GM21528 (cell line): ENCODE measurements at regions not wholly inside any gene's neighbourhood (a gene's known extent, or its start where the extent isn't known, plus 50 kb on each side); places are given as distances from the start of the nearest gene placed in this dataset.
"Not testable (repeated sequence)": the region's sequence is repeated elsewhere in the genome, so short reads cannot be mapped to it uniquely, and the experiment has no call there.

Experiments
- ATAC-seq: cut with Tn5 transposase; IDR thresholded peaks from one replicate; pipeline ENCODE4 v1.9.1; 2021; ENCODE audit warnings: mild to moderate bottlenecking, moderate library complexity; ENCODE audit not compliant: unreplicated experiment, low FRiP score

- ATAC-seq, result not testable (repeated sequence)
These were observed 62.8 kb downstream of the RPS24 start for GRCh38 chr10:78096486-78096885.

- not testable (repeated sequence) for ATAC-seq
These were observed 68.9 kb downstream of the RPS24 start for GRCh38 chr10:78102593-78102992.

DNA sequence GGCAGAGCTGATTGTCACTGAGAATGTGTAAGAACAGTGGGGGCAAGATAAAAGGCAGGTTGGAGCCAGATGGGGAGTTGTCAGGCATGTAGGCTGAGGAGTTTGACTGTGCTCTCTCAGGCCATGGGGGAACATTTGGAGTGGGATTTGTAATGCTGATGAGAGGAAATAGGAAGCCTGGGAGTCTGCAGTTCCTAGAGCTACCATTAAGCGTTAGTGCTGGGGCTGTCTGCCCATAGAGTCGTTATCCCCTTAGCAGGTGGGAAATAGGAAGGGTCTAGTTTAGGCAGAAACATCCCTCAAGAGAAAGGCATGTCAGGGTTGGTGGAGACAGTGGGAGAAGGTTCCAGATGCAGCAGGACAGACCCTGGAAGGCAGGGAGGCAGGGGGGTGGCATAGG lies 75.5 kb downstream of the RPS24 start:
- ATAC-seq, result no peak

- ATAC-seq, result no peak
These were observed 81.6 kb downstream of the RPS24 start for GRCh38 chr10:78115135-78115853.

- ATAC-seq, result no peak
These were observed 82.7 kb downstream of the RPS24 start for GRCh38 chr10:78116361-78116760.

DNA sequence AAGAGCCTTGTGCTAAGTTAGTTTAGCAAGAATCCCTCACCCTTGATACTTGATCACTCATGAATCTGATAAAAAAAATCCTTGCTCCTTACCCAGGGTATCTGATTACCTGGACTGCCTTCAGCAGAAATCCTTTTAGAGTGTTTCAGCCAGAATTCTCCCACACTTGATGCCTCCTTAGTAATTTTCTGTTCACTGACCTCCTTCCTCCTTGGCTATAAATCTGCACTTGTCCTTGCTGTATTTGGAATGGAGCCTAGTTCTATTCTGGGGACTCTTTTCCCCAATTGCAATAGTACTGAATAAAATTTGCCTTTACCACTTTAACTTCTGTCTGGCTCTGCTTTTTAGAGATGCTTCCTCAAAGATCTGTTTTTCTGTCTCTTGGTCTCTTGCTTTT lies 84.9 kb downstream of the RPS24 start:
- ATAC-seq, result no peak

- ATAC-seq, result no peak
These were observed 88.1 kb downstream of the RPS24 start for GRCh38 chr10:78121801-78122200.

DNA sequence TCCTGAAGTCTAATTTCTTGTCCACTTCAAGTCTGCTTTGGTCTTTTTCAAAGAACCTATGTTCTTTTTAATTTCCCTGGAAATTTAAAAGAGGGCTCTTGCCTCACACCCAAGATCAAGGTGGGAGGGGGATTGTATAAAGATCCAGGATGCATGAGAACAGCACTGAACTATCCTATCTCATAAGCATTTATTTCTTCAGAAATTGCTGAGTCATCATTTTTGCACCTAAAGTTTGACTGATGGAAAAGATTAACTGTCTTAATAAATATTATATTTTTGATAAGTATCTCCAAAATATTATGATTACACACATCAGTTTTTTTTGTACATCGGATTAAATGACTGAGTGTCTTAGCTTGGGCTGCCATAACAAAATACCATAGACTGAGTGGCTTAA lies 90.5 kb downstream of the RPS24 start:
- ATAC-seq, result no peak

- ATAC-seq, result no peak
These were observed 95.5 kb downstream of the RPS24 start for GRCh38 chr10:78129211-78129610.

DNA sequence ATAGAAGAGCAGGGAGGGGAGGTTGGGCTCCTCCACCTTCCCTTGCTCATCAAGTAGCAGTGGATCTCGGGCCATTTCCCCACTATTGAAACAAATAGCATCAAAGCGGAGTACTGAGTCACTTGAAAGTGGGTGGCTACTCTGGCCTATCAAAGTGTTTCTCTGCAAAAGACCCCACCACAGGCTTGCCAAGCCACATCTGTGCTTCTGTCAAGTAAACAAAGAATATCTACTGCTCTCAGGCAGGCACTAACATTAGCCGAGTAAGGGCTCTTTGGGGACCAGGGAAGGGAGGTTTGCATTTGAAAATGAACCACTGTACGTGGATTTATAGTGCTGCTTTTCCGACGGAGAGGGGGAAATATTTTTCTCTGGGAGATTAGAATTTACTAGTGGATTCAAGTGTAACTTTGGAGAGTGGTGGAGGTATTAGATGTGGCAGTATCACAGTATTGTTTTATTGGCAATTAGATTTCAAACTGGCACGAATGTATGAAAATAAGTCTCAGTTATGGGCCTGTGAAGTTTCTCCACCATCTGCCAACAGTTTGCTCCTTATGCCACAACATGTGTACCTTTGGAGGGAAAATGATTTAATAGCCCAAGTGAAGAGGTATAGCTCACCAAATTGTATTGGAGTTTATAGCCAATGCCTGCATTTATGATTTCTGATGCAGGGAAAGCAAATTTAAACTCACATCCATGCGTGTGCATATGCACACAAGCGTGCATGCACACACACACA lies 97.5 kb downstream of the RPS24 start:
- no peak for ATAC-seq

GRCh38 chr10:78134773-78135306 lies 101.2 kb downstream of the RPS24 start:
- ATAC-seq, result no peak

GRCh38 chr10:78137147-78137546 lies 103.5 kb downstream of the RPS24 start:
- no peak for ATAC-seq

DNA sequence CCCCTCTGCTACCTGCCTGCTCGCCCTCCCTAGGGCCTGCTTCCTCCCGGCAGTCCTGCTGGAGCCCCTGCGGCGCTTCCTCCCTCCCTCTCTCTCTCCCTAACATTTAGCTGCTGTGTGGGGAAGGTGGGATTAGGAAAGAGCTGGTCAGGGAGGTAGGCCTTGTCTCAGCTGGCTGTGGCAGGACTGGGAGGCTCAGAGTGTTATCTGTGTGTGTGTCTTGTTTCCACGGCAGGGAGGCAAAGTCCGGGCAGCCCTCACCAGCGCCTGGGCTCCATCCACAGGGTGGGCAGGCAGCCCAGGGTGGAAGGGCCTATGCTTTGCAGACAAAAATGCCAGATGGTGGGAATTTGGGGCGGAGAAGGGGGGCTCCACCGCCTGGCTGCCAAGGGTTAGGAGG lies 105.7 kb downstream of the RPS24 start:
- ATAC-seq, result no peak

DNA sequence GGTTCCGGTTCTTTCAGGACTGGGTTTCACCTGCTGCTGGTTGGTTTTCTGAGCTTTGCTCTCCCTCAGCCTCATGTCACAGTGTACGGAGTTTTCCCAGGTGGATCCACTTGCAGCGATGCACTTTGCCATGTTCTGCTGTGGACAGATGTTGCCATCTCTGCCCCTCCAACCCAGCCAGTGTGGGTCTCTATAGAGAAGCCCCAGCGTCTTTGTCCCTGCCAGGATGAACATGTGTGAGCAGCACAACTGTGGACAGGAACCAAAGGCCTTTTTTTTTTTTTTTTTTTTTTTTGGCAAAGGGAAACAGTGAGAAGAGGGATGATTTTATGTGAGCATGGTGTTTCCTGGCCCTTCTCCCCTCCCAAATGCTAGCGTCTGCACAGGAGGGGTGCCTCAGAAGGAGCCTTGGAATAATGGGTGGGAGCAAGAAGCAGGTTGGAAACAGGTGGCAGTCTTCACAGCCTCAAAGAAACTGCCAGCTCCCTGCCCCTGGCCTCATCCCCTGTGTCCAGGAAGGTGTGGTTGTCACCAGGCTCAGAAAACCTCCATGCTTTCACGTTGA lies 106.5 kb downstream of the RPS24 start:
- ATAC-seq, result no peak

DNA sequence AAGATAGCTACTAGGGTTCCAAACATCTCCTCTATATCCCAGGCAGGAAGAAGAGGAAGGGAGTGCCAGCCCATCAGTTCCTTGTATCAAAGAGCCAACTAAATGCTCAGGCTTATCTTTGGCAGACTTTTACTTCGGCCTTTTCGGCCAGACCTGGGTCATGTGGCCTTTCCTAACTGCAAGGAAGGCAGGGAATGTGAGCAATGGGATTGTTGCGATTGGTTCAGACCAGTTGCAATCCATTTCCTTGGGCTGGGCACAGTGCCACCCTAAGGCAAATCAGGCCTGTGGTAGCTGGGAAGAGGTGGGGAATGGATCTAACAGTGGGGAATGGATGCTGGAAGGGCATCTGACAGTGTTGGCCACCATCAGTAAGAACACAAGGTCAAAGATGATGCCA lies 109.9 kb downstream of the RPS24 start:
- no peak for ATAC-seq

DNA sequence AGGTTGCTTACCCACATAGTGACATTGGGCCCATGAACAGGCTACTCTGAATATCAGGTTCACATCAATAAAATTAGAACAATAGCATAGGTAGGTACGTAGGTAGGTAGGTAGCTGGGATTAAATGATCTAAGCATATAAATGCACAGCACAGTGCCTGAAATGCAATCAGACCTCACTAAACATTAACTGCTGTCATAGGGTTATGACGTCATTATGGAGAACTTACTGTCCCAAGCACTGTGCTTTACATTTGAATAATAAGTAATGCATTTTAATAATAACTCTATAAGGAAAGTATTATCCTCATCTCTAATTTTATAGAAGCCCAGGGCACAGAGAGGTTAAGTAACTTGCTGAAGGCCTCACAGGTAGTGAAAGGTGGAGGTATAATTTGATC lies 112.5 kb downstream of the RPS24 start:
- ATAC-seq, result no peak

GRCh38 chr10:78147202-78147601 lies 113.5 kb downstream of the RPS24 start:
- no peak for ATAC-seq

DNA sequence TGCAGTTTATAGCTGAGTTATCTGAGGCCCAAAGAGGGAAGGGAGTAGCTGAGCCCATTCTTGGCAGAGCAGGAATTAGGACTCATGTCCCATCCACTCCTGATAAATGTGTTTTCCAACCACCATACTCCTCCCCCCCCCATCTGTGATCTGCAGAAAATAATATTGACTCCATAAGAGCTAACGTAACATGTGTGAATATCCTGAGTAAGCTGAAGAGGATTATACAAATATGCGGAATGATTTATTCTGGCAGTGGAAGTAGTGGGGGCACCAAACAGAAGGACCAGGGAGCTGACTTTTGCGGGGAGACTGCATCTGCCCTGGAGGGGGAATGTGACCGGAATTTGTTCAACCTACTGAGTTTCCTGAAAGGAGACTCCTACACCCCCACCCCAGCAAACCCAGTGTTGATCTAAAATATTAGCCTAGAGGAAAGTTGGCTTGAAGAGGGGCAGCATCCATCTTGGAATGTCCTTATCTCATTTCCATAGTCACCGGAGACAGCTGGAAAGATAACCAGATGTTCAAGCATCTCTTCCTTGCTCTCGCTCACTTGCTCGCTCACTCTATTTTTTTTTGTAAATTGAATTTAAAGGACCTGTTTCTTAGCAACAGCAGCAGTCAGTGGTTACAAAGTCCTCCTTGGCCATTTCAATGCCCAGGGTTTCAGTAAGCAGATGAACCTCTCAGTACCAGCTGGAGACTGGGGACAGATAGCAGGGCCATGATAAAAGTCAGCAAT lies 114.7 kb downstream of the RPS24 start:
- no peak for ATAC-seq

DNA sequence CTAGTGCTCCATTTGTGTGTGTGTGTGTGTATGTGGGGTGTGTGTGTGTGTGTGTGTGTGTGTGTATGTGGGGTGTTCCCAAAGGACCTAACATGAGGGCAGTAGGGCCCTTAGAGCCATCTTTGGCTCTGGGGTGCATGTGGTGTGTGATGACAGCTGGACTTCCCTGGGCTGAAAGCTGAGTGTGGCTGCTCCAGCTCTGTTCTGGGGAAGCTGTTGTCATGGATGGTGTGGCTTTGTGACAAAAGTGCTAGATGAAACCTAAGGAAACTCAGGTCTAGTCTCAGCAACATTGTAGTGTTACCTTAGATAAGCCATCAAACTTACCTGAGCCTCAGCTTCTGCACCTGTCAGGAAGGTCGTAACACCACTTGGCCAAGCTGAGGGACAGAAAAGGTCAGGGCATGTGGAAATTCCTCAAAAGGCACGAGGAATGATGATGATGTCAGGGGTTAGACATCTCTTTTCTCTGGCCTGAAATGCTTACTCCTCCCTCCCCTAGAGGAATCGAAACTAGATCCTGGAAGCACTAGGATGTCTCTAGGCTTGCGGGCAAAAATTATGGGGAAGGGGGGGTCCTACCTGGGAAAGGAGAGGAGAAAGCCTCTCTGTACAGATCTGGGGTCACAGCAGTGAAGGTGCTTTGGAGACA lies 115.4 kb downstream of the RPS24 start:
- no peak for ATAC-seq

DNA sequence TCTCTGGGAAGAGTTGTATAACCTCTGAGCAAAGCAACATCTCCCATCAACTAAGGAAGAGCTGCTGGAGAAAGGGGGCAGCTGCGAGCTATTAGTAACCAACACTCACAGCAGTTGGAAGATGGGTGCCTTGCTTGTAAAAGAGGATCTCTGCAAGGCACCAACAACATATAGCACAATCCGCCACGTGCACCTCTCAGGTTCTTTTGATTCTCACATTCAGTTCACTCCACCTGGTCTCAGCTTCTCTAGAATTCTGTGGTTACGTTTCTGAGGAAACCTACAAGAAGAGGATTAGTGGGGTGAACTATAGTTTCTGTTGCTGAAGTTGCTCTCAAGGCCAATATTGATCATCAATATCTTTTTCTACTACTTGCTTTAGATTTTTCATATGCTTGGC lies 117.1 kb downstream of the RPS24 start:
- ATAC-seq, result no peak
